Testis (tissue), 2 donors: ENCODE measurements at regions not wholly inside any gene's neighbourhood (a gene's known extent, or its start where the extent isn't known, plus 50 kb on each side); places are given as distances from the start of the nearest gene placed in this dataset.

Experiments used
- CTCF ChIP-seq, 3 experiments: fragments of 450-650 bp in 2 of 3; fragments of 200-600 bp in 1 of 3; sonication (generic) in 1 of 3; IDR thresholded peaks; one replicate each; pipeline ENCODE4 v1.5.1; 2016 to 2019; ENCODE audit warnings: antibody characterized with exemption in 3 of 3, mild to moderate bottlenecking in 2 of 3, moderate library complexity in 1 of 3
- POLR2A ChIP-seq: fragments of 450-650 bp; IDR thresholded peaks from one replicate; pipeline ENCODE4 v1.6.1; 2017; ENCODE audit warnings: antibody characterized with exemption, mild to moderate bottlenecking, moderate library complexity

GRCh38 chr9:99369327-99369722, 147.2 kb downstream of the SEC61B start:
- no peak for TF ChIP-seq CTCF (IDR thresholded peaks at IDR 0.05)
- no peak for TF ChIP-seq POLR2A
